ENCODE measurements at regions not wholly inside any gene's neighbourhood (a gene's known extent, or its start where the extent isn't known, plus 50 kb on each side); places are given as distances from the start of the nearest gene placed in this dataset.

GRCh38 chr11:19509215-19509614 lies 203.4 kb upstream of the NAV2 start:
- no peak for DNase-seq
- in situ Hi-C loops (cut with HindIII; ENCODE audit: low pct_ligation_motif_present, low pct_unique_long_range_greater_than_20kb, low sequenced_read_pairs) = no loop called here

- DNase-seq = peak; percentile 18
- in situ Hi-C loops (cut with HindIII; ENCODE audit: low pct_ligation_motif_present, low pct_unique_long_range_greater_than_20kb, low sequenced_read_pairs) = no loop called here
These were observed 204.5 kb upstream of the NAV2 start for GRCh38 chr11:19508165-19508564.

- no peak for DNase-seq
- in situ Hi-C loops (cut with HindIII; ENCODE audit: low pct_ligation_motif_present, low pct_unique_long_range_greater_than_20kb, low sequenced_read_pairs) = no loop called here
These were observed 205.7 kb upstream of the NAV2 start for GRCh38 chr11:19506816-19507486.

GRCh38 chr11:19502691-19503253 lies 209.9 kb upstream of the NAV2 start:
- in situ Hi-C loops (cut with HindIII; ENCODE audit: low pct_ligation_motif_present, low pct_unique_long_range_greater_than_20kb, low sequenced_read_pairs) = no loop called here

GRCh38 chr11:19501631-19502030 lies 211.0 kb upstream of the NAV2 start:
- in situ Hi-C loops (cut with HindIII; ENCODE audit: low pct_ligation_motif_present, low pct_unique_long_range_greater_than_20kb, low sequenced_read_pairs) = no loop called here
- DNase-seq = no peak

More at GRCh38 chr11:19502691-19503253, 209.9 kb upstream of the NAV2 start:
- no peak for DNase-seq

- in situ Hi-C loops (cut with HindIII; ENCODE audit: low pct_ligation_motif_present, low pct_unique_long_range_greater_than_20kb, low sequenced_read_pairs) = no loop called here
- DNase-seq = no peak
These were observed 212.6 kb upstream of the NAV2 start for GRCh38 chr11:19499999-19500398.

GRCh38 chr11:19499026-19499669 lies 213.5 kb upstream of the NAV2 start:
- no peak for DNase-seq
- in situ Hi-C loops (cut with HindIII; ENCODE audit: low pct_ligation_motif_present, low pct_unique_long_range_greater_than_20kb, low sequenced_read_pairs) = no loop called here

GRCh38 chr11:19493446-19494213 lies 219.0 kb upstream of the NAV2 start:
- no peak for DNase-seq

GRCh38 chr11:19482319-19483100 lies 230.1 kb upstream of the NAV2 start:
- in situ Hi-C loops (cut with HindIII; ENCODE audit: low pct_ligation_motif_present, low pct_unique_long_range_greater_than_20kb, low sequenced_read_pairs) = no loop called here
- no peak for DNase-seq

More at GRCh38 chr11:19493446-19494213, 219.0 kb upstream of the NAV2 start:
- in situ Hi-C loops (cut with HindIII; ENCODE audit: low pct_ligation_motif_present, low pct_unique_long_range_greater_than_20kb, low sequenced_read_pairs) = no loop called here

- in situ Hi-C loops (cut with HindIII; ENCODE audit: low pct_ligation_motif_present, low pct_unique_long_range_greater_than_20kb, low sequenced_read_pairs) = no loop called here
- no peak for DNase-seq
These were observed 232.1 kb upstream of the NAV2 start for GRCh38 chr11:19480540-19480939.

- no peak for DNase-seq
- in situ Hi-C loops (cut with HindIII; ENCODE audit: low pct_ligation_motif_present, low pct_unique_long_range_greater_than_20kb, low sequenced_read_pairs) = no loop called here
These were observed 233.7 kb upstream of the NAV2 start for GRCh38 chr11:19478891-19479290.

GRCh38 chr11:19474954-19475721 lies 234.4 kb upstream of the E2F8 start:
- in situ Hi-C loops (cut with HindIII; ENCODE audit: low pct_ligation_motif_present, low pct_unique_long_range_greater_than_20kb, low sequenced_read_pairs) = no loop called here
- DNase-seq = no peak

- no peak for DNase-seq
- in situ Hi-C loops (cut with HindIII; ENCODE audit: low pct_ligation_motif_present, low pct_unique_long_range_greater_than_20kb, low sequenced_read_pairs) = no loop called here
These were observed 233.5 kb upstream of the E2F8 start for GRCh38 chr11:19474211-19474610.

GRCh38 chr11:19472679-19473078 lies 231.9 kb upstream of the E2F8 start:
- in situ Hi-C loops (cut with HindIII; ENCODE audit: low pct_ligation_motif_present, low pct_unique_long_range_greater_than_20kb, low sequenced_read_pairs) = no loop called here
- DNase-seq = no peak

GRCh38 chr11:19467904-19468303 lies 227.2 kb upstream of the E2F8 start:
- in situ Hi-C loops (cut with HindIII; ENCODE audit: low pct_ligation_motif_present, low pct_unique_long_range_greater_than_20kb, low sequenced_read_pairs) = no loop called here
- no peak for DNase-seq

- in situ Hi-C loops (cut with HindIII; ENCODE audit: low pct_ligation_motif_present, low pct_unique_long_range_greater_than_20kb, low sequenced_read_pairs) = no loop called here
These were observed 225.6 kb upstream of the E2F8 start for GRCh38 chr11:19466314-19466713.

GRCh38 chr11:19463976-19464375 lies 223.2 kb upstream of the E2F8 start:
- DNase-seq = no peak
- in situ Hi-C loops (cut with HindIII; ENCODE audit: low pct_ligation_motif_present, low pct_unique_long_range_greater_than_20kb, low sequenced_read_pairs) = no loop called here

More at GRCh38 chr11:19466314-19466713, 225.6 kb upstream of the E2F8 start:
- DNase-seq = no peak
